Sigmoid colon (tissue), 4 donors: ENCODE measurements at regions not wholly inside any gene's neighbourhood (a gene's known extent, or its start where the extent isn't known, plus 50 kb on each side); places are given as distances from the start of the nearest gene placed in this dataset.

Source experiments
- CTCF ChIP-seq, 4 experiments: fragments of 450-650 bp in 3 of 4; fragments of 200-600 bp in 1 of 4; IDR thresholded peaks; one replicate each; pipeline ENCODE4 v1.5.1; 2016 to 2019; ENCODE audit warnings: antibody characterized with exemption in 4 of 4, mild to moderate bottlenecking in 3 of 4, moderate library complexity in 2 of 4
- EP300 ChIP-seq, 4 donors: sonication (generic); formaldehyde crosslinking; IDR thresholded peaks; one replicate each; pipeline ENCODE4 v1.6.1; 2017; ENCODE audit warnings: antibody characterized with exemption in 4 of 4
- POLR2A ChIP-seq, 2 donors: fragments of 450-650 bp; IDR thresholded peaks; one replicate each; pipeline ENCODE4 v1.6.1; 2016; ENCODE audit warnings: antibody characterized with exemption in 2 of 2, mild to moderate bottlenecking in 2 of 2, moderate library complexity in 2 of 2
- POLR2AphosphoS5 ChIP-seq, 4 donors: sonication (generic); formaldehyde crosslinking; IDR thresholded peaks; one replicate each; pipeline ENCODE4 v1.6.1; 2017; ENCODE audit warnings: antibody characterized with exemption in 4 of 4

DNA sequence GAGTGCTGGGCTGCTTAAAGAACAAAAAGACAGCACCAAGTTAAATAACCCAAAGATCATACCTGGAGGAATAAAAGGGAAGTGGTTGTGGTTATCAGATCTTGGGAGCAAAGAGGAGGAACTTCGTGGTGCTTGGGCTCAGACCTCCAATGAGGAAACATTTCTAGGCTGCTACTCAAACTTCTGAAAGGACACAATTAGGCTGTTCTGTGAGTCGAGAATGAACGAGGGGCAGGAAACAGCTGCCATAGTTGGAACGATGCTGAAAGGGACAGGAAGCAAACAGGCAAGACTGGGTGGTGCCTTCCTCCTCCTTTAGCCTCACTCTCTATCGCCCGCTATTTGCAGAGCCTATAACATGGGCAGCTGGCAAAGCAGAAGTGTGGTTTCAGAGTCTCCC lies 276.3 kb upstream of the ARRDC4 start:
- TF ChIP-seq CTCF (IDR thresholded peaks at IDR 0.05) (no peak), POLR2A (IDR thresholded peaks at IDR 0.05) (no peak), POLR2AphosphoS5 (IDR thresholded peaks at IDR 0.05) (no peak), EP300 (IDR thresholded peaks at IDR 0.05) (no peak)
